ENCODE measurements at regions not wholly inside any gene's neighbourhood (a gene's known extent, or its start where the extent isn't known, plus 50 kb on each side); places are given as distances from the start of the nearest gene placed in this dataset.

DNA sequence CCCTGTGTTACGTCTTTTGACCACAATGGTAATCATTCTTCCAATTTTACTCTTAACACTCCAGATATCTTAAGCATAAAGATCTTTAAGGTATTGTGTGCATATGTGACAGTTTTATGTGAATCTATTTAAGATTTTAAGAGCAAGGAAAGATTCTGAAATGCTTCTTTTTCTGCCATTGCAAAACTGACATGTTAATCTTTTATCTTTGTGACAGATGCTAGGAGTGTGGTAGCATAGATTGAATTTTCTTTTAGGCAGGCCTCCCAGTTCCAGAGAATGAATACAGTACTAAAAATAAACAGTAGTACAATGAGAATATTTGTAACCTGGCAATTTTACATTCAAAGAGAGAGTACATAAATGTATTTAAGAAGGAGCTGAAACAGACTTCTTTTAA is 232.5 kb upstream of the ZSWIM2 start:
- H3K4me3 ChIP-seq: no peak overlapping the region
- 92 to 95% methylated on average over 1 of the region's 1 CpG for WGBS, 2 donors
- no peaks in the 10 kb centered on the region for H3K36me3 ChIP-seq
- no peak overlapping the region for H3K27ac ChIP-seq
- intact Hi-C loops (cut with DNase I): no loop called here
- H3K27me3 ChIP-seq: no peaks in the 10 kb centered on the region
- peaks cover 0 to 4% (median 0%) of the 10 kb centered on the region in 11 donors for H3K9me3 ChIP-seq
- ATAC-seq (no peak), DNase-seq (no peak)
- TF ChIP-seq, protein P1, sequence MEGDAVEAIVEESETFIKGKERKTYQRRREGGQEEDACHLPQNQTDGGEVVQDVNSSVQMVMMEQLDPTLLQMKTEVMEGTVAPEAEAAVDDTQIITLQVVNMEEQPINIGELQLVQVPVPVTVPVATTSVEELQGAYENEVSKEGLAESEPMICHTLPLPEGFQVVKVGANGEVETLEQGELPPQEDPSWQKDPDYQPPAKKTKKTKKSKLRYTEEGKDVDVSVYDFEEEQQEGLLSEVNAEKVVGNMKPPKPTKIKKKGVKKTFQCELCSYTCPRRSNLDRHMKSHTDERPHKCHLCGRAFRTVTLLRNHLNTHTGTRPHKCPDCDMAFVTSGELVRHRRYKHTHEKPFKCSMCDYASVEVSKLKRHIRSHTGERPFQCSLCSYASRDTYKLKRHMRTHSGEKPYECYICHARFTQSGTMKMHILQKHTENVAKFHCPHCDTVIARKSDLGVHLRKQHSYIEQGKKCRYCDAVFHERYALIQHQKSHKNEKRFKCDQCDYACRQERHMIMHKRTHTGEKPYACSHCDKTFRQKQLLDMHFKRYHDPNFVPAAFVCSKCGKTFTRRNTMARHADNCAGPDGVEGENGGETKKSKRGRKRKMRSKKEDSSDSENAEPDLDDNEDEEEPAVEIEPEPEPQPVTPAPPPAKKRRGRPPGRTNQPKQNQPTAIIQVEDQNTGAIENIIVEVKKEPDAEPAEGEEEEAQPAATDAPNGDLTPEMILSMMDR (IDR thresholded peaks at IDR 0.05): no peak
- H3K4me1 ChIP-seq: no peaks in the 10 kb centered on the region

DNA sequence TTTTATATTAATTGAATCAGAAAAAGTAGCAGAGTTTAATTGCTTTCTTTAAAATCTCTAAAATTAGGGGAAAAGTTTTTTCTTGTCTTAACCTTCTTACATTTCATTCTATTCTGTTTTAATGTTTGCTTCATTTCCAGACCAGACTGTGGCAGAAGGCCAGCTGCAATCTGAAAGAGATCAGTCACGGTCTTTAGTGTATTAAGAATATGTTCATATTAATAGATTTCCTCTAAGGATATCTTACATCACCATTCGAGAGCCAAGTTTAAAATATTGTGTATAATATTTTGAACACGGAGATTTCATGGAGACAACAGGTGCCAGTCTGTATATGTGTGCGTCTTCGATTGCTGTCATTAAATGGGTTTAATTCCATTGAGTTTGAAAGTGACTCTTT is 230.9 kb upstream of the ZSWIM2 start:
- Histone ChIP-seq H3K27me3 (no peaks in the 10 kb centered on the region), H3K9me3 (peaks cover 0 to 9% (median 0%) of the 10 kb centered on the region in 11 donors), H3K27ac (no peak overlapping the region), H3K4me1 (peaks cover 0 to 5% (median 0%) of the 10 kb centered on the region in 9 donors), H3K36me3 (no peaks in the 10 kb centered on the region), H3K4me3 (no peak overlapping the region)
- TF ChIP-seq, protein P1 (IDR thresholded peaks at IDR 0.05): no peak
- WGBS, 2 donors: 63 to 69% methylated on average over 5 of the region's 5 CpGs
- DNase-seq (no peak), ATAC-seq (no peak)
- intact Hi-C loops (cut with DNase I): no loop called here

DNA sequence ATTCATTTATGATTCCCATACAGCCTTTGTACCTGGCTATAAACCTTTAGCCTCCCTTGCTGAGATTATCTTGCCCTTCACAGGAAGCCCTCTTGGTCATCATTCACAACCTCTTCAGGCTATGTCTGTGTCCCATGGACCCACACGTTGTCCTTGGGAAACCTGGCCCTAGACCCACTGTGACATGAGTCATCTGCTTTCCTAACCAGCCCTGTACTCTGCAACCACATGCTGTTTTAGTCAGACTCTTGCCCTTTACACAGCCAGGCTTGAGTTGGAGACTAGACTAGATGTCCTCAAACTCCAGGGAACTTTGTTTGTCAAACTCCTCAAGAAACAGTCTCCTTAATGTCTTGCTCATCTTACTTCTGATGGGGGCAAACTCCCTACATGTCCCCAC is 229.3 kb upstream of the ZSWIM2 start:
- 52 to 58% methylated on average over 1 of the region's 1 CpG for WGBS, 2 donors
- peak in 2 of 8 donors; percentile 50 to 79 for ATAC-seq
- Histone ChIP-seq H3K27me3 (no peaks in the 10 kb centered on the region), H3K36me3 (no peaks in the 10 kb centered on the region), H3K27ac (no peak overlapping the region), H3K4me3 (no peak overlapping the region), H3K9me3 (peaks cover 0 to 9% (median 0%) of the 10 kb centered on the region in 11 donors), H3K4me1 (peaks cover 0 to 5% (median 0%) of the 10 kb centered on the region in 9 donors)
- intact Hi-C loops (cut with DNase I): no loop called here
- no peak for DNase-seq
- TF ChIP-seq, protein P1 (IDR thresholded peaks at IDR 0.05): no peak

DNA sequence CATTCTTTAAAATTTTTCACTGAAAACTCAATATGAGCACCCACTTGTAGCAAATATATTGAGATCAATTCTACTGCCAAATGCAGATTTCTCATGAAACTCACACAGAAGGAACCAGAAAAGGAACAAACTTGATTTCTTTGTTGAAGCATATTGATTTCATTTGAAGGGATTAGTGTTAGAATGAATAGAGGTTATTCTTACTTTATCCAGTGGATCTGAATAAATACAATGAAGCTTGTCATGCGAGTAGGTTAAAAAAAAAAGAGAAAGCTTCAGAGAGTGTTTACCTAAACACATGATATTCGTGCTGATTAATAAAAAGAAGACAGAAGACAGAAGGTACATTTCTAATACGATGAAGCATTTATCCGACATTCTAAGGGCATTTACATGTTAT is 226.7 kb upstream of the ZSWIM2 start:
- WGBS, 2 donors: 89 to 94% methylated on average over 4 of the region's 4 CpGs
- peak overlapping the region in 1 of 10 donors; percentile 15 for H3K4me3 ChIP-seq
- TF ChIP-seq, protein P1 (IDR thresholded peaks at IDR 0.05): no peak
- no peaks in the 10 kb centered on the region for H3K36me3 ChIP-seq
- H3K4me1 ChIP-seq: peaks cover 0 to 5% (median 0%) of the 10 kb centered on the region in 9 donors
- peak overlapping the region in 5 of 10 donors; percentile 32 to 62 (median 41) for H3K27ac ChIP-seq
- intact Hi-C loops (cut with DNase I): no loop called here
- H3K9me3 ChIP-seq: peaks cover 0 to 9% (median 0%) of the 10 kb centered on the region in 11 donors
- H3K27me3 ChIP-seq: no peaks in the 10 kb centered on the region
- ATAC-seq (no peak), DNase-seq (no peak)
